Stimulated activated naive CD4-positive, alpha-beta T cell treated with Interleukin-2 at 50 U/mL for 16 hours (primary cell): ENCODE measurements at regions not wholly inside any gene's neighbourhood (a gene's known extent, or its start where the extent isn't known, plus 50 kb on each side); places are given as distances from the start of the nearest gene placed in this dataset.

Source experiments
- DNase-seq: peaks from one replicate; lab custom pipeline; 2025; lab: John Stamatoyannopoulos, UW

- no peak for DNase-seq
Observed at GRCh38 chr10:25661632-25662031, 272.4 kb upstream of the MYO3A start.

- no peak for DNase-seq
Observed at GRCh38 chr10:25666276-25666675, 267.8 kb upstream of the MYO3A start.

GRCh38 chr10:25675204-25675603, 258.8 kb upstream of the MYO3A start:
- DNase-seq: no peak

- DNase-seq: no peak
Observed at GRCh38 chr10:25675615-25676014, 258.4 kb upstream of the MYO3A start.

GRCh38 chr10:25678220-25678619, 255.8 kb upstream of the MYO3A start:
- DNase-seq: no peak

- DNase-seq: no peak
Observed at GRCh38 chr10:25678666-25679065, 255.4 kb upstream of the MYO3A start.

- no peak for DNase-seq
Observed at GRCh38 chr10:25682203-25682851, 251.7 kb upstream of the MYO3A start.

GRCh38 chr10:25683344-25683743, 250.7 kb upstream of the MYO3A start:
- DNase-seq: no peak

GRCh38 chr10:25687521-25687920, 246.5 kb upstream of the MYO3A start:
- no peak for DNase-seq

- no peak for DNase-seq
Observed at GRCh38 chr10:25689346-25690100, 244.5 kb upstream of the MYO3A start.

- DNase-seq: no peak
Observed at GRCh38 chr10:25692761-25693160, 241.3 kb upstream of the MYO3A start.

GRCh38 chr10:25694206-25694933, 239.7 kb upstream of the MYO3A start:
- DNase-seq: no peak

GRCh38 chr10:25694971-25695370, 239.1 kb upstream of the MYO3A start:
- no peak for DNase-seq

GRCh38 chr10:25695586-25695985, 238.4 kb upstream of the MYO3A start:
- DNase-seq: no peak

GRCh38 chr10:25696013-25696708, 237.9 kb upstream of the MYO3A start:
- no peak for DNase-seq

GRCh38 chr10:25697412-25697811, 236.6 kb upstream of the MYO3A start:
- no peak for DNase-seq

- no peak for DNase-seq
Observed at GRCh38 chr10:25698638-25699037, 235.4 kb upstream of the MYO3A start.

GRCh38 chr10:25699631-25700030, 234.4 kb upstream of the MYO3A start:
- DNase-seq: no peak

GRCh38 chr10:25701652-25702051, 232.4 kb upstream of the MYO3A start:
- no peak for DNase-seq

- DNase-seq: no peak
Observed at GRCh38 chr10:25704622-25705021, 229.4 kb upstream of the MYO3A start.

GRCh38 chr10:25707572-25707971, 226.5 kb upstream of the MYO3A start:
- DNase-seq: no peak

GRCh38 chr10:25707976-25708671, 225.9 kb upstream of the MYO3A start:
- no peak for DNase-seq
